ENCODE measurements at regions not wholly inside any gene's neighbourhood (a gene's known extent, or its start where the extent isn't known, plus 50 kb on each side); places are given as distances from the start of the nearest gene placed in this dataset.

DNA sequence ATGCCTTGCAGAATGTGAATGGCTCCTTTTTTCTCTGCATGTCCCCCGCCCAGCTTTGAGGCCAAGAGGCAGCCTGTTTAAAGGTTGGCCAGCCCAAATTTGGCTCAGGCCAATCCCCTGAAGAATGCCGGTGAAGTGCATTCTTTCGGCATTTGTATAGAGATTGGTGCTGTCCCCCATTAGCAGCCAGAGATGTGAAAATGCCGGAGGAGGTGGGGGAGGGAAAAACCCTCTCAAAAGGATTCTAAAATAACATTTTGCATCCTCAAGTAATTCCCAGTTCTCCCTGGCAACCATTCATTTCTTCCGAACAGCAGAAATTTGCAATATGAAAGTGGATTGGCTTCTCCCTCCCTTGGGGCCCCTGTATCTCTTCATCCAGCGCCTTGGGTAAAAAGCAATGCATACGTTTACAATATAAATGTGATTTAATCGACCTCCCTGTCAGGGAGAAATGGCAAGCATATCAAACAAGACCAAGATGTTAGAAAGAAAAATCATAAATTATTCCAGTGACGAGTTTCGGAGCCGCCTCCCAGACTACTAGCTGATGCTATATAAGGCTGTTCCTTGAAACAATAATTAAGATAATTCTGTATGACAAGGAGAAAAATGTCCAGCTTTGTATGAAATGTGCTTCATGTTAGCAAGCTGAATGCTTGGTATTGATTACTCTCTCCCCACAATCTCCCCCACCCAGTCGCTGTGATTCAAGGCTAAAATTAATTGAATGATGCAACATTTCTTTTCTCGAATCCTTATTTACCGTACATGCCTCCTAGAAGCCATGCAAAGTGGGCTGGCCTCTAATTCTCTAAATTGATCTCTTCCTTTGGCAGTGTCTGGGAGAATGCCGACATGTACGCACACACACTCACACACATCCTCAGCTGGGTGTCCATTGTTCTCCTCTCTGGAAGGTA is 323.7 kb downstream of the RPS24 start:
- Histone ChIP-seq H3K9ac (no peak overlapping the region), H3K27me3 (ENCODE audit: insufficient read depth) (no peaks in the 10 kb centered on the region), H3K4me3 (ENCODE audit: low read depth in 2 of 2, low read length in 1 of 2) (no peak overlapping the region), H3K4me2 (no peak overlapping the region), H3K9me3 (no peaks in the 10 kb centered on the region), H3K79me2 (ENCODE audit: insufficient read depth) (no peaks in the 10 kb centered on the region), H3K9me2 (no peaks in the 10 kb centered on the region), H2AFZ (ENCODE audit: low read depth) (no peak overlapping the region), H3K4me1 (ENCODE audit: control insufficient read depth in 1 of 2, insufficient read depth in 2 of 2, low read depth in 1 of 2, low read length in 1 of 2) (peaks cover 0 to 33% of the 10 kb centered on the region in 2 experiments; a peak in 1 of 4 replicates), H3K27ac (ENCODE audit: low read depth in 2 of 2, low read length in 1 of 2) (no peak overlapping the region), H3K36me3 (replicated peaks in 1 of 2; ENCODE audit: control insufficient read depth in 1 of 2, insufficient read depth in 2 of 2, low read length in 1 of 2) (no peaks in the 10 kb centered on the region), H4K20me1 (ENCODE audit: insufficient read depth) (no peaks in the 10 kb centered on the region), H3F3A (replicated peaks; ENCODE audit: insufficient read depth) (no peaks in the 10 kb centered on the region)
- TF ChIP-seq NRF1 (IDR thresholded peaks at IDR 0.05; ENCODE audit: low read depth, low read length), result no peak
- TF ChIP-seq ZBTB33 (IDR thresholded peaks at IDR 0.05; ENCODE audit: borderline replicate concordance, low read depth), result no peak
- ChIA-PET POLR2A (interaction anchor here (1.0 kb wide), 1 partner anchor 14 kb away, joined by 3 read pairs; no protein-coding TSS in a partner anchor), CTCF (no interaction called here)
- 82% methylated on average over 16 of the region's 16 CpGs for WGBS (ENCODE audit: low lambda C conversion rate)
- no peak for DNase-seq

DNA sequence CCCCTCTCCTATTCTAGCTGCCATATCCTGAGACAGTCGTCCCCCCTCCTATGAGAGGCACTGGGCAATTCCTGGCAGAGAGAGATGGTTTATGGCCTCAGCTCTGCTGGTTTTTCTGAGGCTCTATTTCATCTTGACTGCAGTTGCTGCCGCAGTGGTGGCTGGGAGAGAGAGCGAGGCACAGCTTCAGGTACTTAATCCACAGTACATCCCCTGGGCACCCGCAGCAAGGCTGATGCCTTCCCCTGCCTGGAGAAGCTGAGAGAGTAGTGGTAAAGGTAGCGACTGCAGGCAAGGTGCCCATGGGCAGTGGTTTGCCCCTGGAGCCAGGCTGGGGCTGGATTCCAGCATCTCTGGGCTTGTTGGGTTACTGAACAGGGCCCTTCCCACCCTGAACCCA is 324.7 kb downstream of the RPS24 start:
- ChIA-PET POLR2A (interaction anchor here (1.0 kb wide), 1 partner anchor 13 kb away, joined by 3 read pairs; no protein-coding TSS in a partner anchor), CTCF (no interaction called here)
- no peak overlapping the region for H3K9ac ChIP-seq
- no peak overlapping the region for H2AFZ ChIP-seq (ENCODE audit: low read depth)
- peaks cover 0 to 37% of the 10 kb centered on the region in 2 experiments; a peak in 1 of 4 replicates for H3K4me1 ChIP-seq (ENCODE audit: control insufficient read depth in 1 of 2, insufficient read depth in 2 of 2, low read depth in 1 of 2, low read length in 1 of 2)
- H3K4me2 ChIP-seq, result no peak overlapping the region
- H3K4me3 ChIP-seq (ENCODE audit: low read depth in 2 of 2, low read length in 1 of 2), result no peak overlapping the region
- TF ChIP-seq GABPA (IDR thresholded peaks at IDR 0.05; ENCODE audit: low read depth) (no peak), CHD2 (IDR thresholded peaks at IDR 0.05; ENCODE audit: low read length, partially characterized antibody) (no peak), ZBTB33 (IDR thresholded peaks at IDR 0.05; ENCODE audit: borderline replicate concordance, low read depth) (no peak), TAF1 (IDR thresholded peaks at IDR 0.05; ENCODE audit: borderline replicate concordance, low read depth, low read length) (no peak), SMC3 (IDR thresholded peaks at IDR 0.05; ENCODE audit: low read depth, low read length) (no peak), NFIC (IDR thresholded peaks at IDR 0.05; ENCODE audit: borderline replicate concordance) (no peak), YY1 (IDR thresholded peaks at IDR 0.05; ENCODE audit: low read depth) (no peak), FOXJ3 (CRISPR knock-in tag; IDR thresholded peaks at IDR 0.05) (no peak), POLR2AphosphoS5 (IDR thresholded peaks at IDR 0.05; ENCODE audit: low read depth, low read length) (no peak)
- TF ChIP-seq, protein P1, sequence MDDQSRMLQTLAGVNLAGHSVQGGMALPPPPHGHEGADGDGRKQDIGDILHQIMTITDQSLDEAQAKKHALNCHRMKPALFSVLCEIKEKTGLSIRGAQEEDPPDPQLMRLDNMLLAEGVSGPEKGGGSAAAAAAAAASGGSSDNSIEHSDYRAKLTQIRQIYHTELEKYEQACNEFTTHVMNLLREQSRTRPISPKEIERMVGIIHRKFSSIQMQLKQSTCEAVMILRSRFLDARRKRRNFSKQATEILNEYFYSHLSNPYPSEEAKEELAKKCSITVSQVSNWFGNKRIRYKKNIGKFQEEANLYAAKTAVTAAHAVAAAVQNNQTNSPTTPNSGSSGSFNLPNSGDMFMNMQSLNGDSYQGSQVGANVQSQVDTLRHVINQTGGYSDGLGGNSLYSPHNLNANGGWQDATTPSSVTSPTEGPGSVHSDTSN (IDR thresholded peaks at IDR 0.05), result no peak
- H3K9me3 ChIP-seq, result no peaks in the 10 kb centered on the region
- WGBS (ENCODE audit: low lambda C conversion rate), result 79% methylated on average over 5 of the region's 5 CpGs
- H3K27ac ChIP-seq (ENCODE audit: low read depth in 2 of 2, low read length in 1 of 2), result no peak overlapping the region
- no peaks in the 10 kb centered on the region for H4K20me1 ChIP-seq (ENCODE audit: insufficient read depth)
- no peaks in the 10 kb centered on the region for H3F3A ChIP-seq (replicated peaks; ENCODE audit: insufficient read depth)
- no peaks in the 10 kb centered on the region for H3K27me3 ChIP-seq (ENCODE audit: insufficient read depth)
- H3K9me2 ChIP-seq, result no peaks in the 10 kb centered on the region
- H3K79me2 ChIP-seq (ENCODE audit: insufficient read depth), result no peaks in the 10 kb centered on the region
- H3K36me3 ChIP-seq (replicated peaks in 1 of 2; ENCODE audit: control insufficient read depth in 1 of 2, insufficient read depth in 2 of 2, low read length in 1 of 2), result no peaks in the 10 kb centered on the region
- no peak for DNase-seq
